ENCODE measurements at regions not wholly inside any gene's neighbourhood (a gene's known extent, or its start where the extent isn't known, plus 50 kb on each side); places are given as distances from the start of the nearest gene placed in this dataset.

DNA sequence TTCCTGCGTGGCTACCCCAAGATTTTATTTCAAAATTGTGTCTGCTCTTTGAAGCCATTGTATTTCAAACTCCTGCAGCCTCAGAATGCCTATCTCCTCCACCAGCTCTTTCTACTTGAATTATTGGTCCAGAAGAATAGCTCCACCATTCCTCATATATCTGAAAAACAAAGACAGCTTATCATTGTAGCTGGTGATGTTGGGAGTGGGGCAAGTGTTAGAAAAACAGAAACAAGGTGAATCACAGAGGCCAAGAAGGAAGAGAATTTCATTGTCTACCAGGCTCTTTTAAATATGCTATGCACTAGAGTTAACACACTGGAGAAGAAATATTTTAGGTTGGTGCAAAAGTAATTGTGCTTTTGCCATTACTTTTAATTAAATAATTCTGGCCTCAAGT, 307.9 kb upstream of the ROPN1 start:
- TF ChIP-seq YY1 (IDR thresholded peaks at IDR 0.05; ENCODE audit: insufficient read depth, insufficient read length) (no peak), SUZ12 (IDR thresholded peaks at IDR 0.05; ENCODE audit: extremely low read depth, insufficient read depth, insufficient read length) (no peak)
